Suprapubic skin (tissue), 4 donors: ENCODE measurements at regions not wholly inside any gene's neighbourhood (a gene's known extent, or its start where the extent isn't known, plus 50 kb on each side); places are given as distances from the start of the nearest gene placed in this dataset.

Source experiments
- CTCF ChIP-seq, 2 donors: fragments of 200-600 bp in 1 of 2; fragments of 450-650 bp in 1 of 2; sonication (generic) in 1 of 2; IDR thresholded peaks; one replicate each; pipeline ENCODE4 v1.5.1; 2016 to 2019; ENCODE audit warnings: antibody characterized with exemption in 2 of 2, mild to moderate bottlenecking in 1 of 2, moderate library complexity in 1 of 2
- EP300 ChIP-seq: sonication (generic); formaldehyde crosslinking; IDR thresholded peaks from one replicate; pipeline ENCODE4 v1.6.1; 2017; ENCODE audit warnings: antibody characterized with exemption
- POLR2A ChIP-seq, 2 donors: fragments of 450-650 bp; IDR thresholded peaks; one replicate each; pipeline ENCODE4 v1.6.1; 2017; ENCODE audit warnings: antibody characterized with exemption in 2 of 2, mild to moderate bottlenecking in 2 of 2, moderate library complexity in 2 of 2
- POLR2AphosphoS5 ChIP-seq, 3 donors: sonication (generic); formaldehyde crosslinking; IDR thresholded peaks; one replicate each; pipeline ENCODE4 v1.6.1; 2017; ENCODE audit warnings: antibody characterized with exemption in 3 of 3

DNA sequence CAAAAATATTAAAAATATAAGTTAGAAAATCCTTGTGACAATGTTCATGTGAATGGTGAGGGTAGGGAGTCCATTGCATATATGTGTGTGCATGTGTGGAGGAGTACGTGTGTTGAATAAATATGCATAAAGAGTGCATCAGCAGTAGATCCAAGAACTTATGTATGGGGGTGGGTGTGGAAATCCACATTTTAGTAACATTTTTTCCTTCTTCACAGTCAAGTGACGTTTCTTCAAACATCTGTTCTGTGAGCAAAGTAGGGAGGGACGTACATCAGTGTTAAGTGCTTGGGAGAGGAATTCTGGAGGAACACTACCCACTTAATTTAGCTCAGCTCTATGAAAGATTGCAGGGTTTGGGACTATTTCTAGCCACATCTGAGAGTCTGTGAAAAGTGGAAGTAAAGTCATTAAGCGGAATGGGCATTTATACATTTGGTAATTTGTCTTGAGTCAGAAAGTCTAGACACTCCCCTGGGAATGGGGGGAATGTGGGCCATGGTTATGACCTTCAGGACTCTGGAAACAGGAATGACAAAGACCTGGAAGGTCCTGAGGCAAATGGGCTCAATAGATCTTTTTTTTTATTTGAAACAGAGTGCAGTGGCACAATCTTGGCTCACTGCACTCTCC is 156.4 kb upstream of the PLXNC1 start:
- TF ChIP-seq CTCF (IDR thresholded peaks at IDR 0.05), result no peak
- no peak for TF ChIP-seq POLR2A (IDR thresholded peaks at IDR 0.05)
- no peak for TF ChIP-seq EP300
- no peak for TF ChIP-seq POLR2AphosphoS5 (IDR thresholded peaks at IDR 0.05)
